ENCODE measurements at regions not wholly inside any gene's neighbourhood (a gene's known extent, or its start where the extent isn't known, plus 50 kb on each side); places are given as distances from the start of the nearest gene placed in this dataset.

DNA sequence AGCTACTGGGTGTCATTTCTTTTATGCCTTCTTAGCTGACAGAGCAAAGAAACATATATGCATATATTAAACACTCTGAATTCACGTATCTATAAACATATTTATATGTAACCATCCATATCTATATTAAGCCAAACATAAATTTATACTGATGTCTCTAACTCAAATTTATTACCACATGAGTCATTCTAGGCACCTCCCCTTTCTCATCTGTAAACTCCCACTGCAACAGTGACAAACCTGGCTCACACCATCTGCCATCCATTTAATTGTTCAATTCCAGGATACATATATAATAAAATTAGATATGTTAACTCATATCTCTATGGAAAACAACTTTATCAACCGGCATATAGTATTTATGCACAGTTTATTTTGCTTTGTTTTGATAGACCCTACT is 722.3 kb downstream of the SORCS1 start:
- H3K27ac ChIP-seq (ENCODE audit: low read length), result no peak overlapping the region
- 60% methylated on average over 1 of the region's 2 CpGs for WGBS (ENCODE audit: insufficient coverage)
- POLR2A ChIA-PET, result no interaction called here
- H3K4me3 ChIP-seq (ENCODE audit: control insufficient read depth in 1 of 2, extremely low read depth in 1 of 2, low read length in 1 of 2), result no peak overlapping the region
- DNase-seq (no peak), ATAC-seq (replicated peaks in 1 of 4) (no peak)
- H3K4me1 ChIP-seq (ENCODE audit: control insufficient read depth in 1 of 2, extremely low read depth in 1 of 2, insufficient read depth in 2 of 2, low read length in 2 of 2), result no peaks in the 10 kb centered on the region
- H3K36me3 ChIP-seq (ENCODE audit: control insufficient read depth in 2 of 2, extremely low read depth in 1 of 2, insufficient read depth in 1 of 2, low read length in 1 of 2), result no peaks in the 10 kb centered on the region
- Mint-ChIP-seq H3K36me3 (no peaks in the 10 kb centered on the region), H3K27me3 (no peaks in the 10 kb centered on the region), H3K4me1 (no peaks in the 10 kb centered on the region), H3K4me3 (no peak overlapping the region), H3K27ac (no peak overlapping the region), H3K9me3 (peaks cover 11 to 21% (median 14%) of the 10 kb centered on the region in 3 donors)
- no peaks in the 10 kb centered on the region for H3K27me3 ChIP-seq (replicated peaks in 1 of 2; ENCODE audit: control insufficient read depth in 2 of 2, extremely low read depth in 1 of 2, insufficient read depth in 2 of 2, low read length in 1 of 2)
- no peaks in the 10 kb centered on the region for H3K9me3 ChIP-seq
- CTCF ChIA-PET, result no interaction called here

DNA sequence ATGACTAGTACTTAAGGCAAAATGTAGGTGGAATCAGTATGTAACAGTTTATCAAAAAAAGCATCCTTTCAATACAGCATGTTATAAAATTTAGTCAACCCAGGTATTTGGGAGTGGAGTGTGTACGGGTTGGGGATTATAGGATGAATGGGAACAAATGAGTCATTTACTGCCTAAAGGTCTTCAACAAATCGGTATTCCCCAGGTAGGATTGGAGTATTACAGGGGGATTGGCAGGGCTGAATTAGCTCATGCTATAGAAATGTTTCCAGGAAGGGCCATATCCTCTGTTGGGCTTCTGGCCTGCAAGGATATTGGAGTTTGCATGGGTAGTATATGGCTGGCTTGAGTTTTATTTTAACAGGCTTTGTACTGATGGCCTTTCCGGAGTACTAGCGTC is 723.7 kb downstream of the SORCS1 start:
- Histone ChIP-seq H3K27me3 (replicated peaks in 1 of 2; ENCODE audit: control insufficient read depth in 2 of 2, extremely low read depth in 1 of 2, insufficient read depth in 2 of 2, low read length in 1 of 2) (no peaks in the 10 kb centered on the region), H3K27ac (ENCODE audit: low read length) (no peak overlapping the region), H3K4me1 (ENCODE audit: control insufficient read depth in 1 of 2, extremely low read depth in 1 of 2, insufficient read depth in 2 of 2, low read length in 2 of 2) (no peaks in the 10 kb centered on the region), H3K9me3 (no peaks in the 10 kb centered on the region), H3K4me3 (ENCODE audit: control insufficient read depth in 1 of 2, extremely low read depth in 1 of 2, low read length in 1 of 2) (no peak overlapping the region), H3K36me3 (ENCODE audit: control insufficient read depth in 2 of 2, extremely low read depth in 1 of 2, insufficient read depth in 1 of 2, low read length in 1 of 2) (no peaks in the 10 kb centered on the region)
- H3K36me3 Mint-ChIP-seq, result no peaks in the 10 kb centered on the region
- CTCF ChIA-PET, result no interaction called here
- H3K27me3 Mint-ChIP-seq, result no peaks in the 10 kb centered on the region
- POLR2A ChIA-PET, result no interaction called here
- no peak for ATAC-seq (replicated peaks in 1 of 4)
- H3K9me3 Mint-ChIP-seq, result peaks cover 8 to 15% (median 11%) of the 10 kb centered on the region in 3 donors
- H3K4me3 Mint-ChIP-seq, result no peak overlapping the region
- 65% methylated on average over 3 of the region's 4 CpGs for WGBS (ENCODE audit: insufficient coverage)
- H3K4me1 Mint-ChIP-seq, result no peaks in the 10 kb centered on the region
- H3K27ac Mint-ChIP-seq, result no peak overlapping the region
- no peak for DNase-seq

DNA sequence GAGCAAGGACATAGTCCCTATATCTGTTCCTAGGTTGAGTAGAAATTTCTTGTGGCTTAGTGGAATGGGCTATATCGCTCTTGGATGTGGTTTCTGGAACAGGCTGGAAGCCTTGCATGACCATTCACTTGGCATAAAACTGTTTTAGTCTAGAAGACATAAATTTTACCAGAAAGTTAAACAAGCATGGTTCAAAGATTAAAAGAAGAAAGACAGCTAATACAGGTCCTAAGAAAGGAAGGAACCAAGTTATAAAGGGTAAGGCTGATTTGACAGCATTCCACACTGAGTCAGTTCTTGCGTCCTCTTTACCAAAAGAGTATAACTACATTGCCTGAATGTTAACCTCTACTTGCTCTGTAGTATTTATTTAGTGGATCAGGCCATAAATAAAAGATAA is 724.2 kb downstream of the SORCS1 start:
- ChIA-PET POLR2A (no interaction called here), CTCF (no interaction called here)
- Histone ChIP-seq H3K4me3 (ENCODE audit: control insufficient read depth in 1 of 2, extremely low read depth in 1 of 2, low read length in 1 of 2) (no peak overlapping the region), H3K9me3 (no peaks in the 10 kb centered on the region), H3K27me3 (replicated peaks in 1 of 2; ENCODE audit: control insufficient read depth in 2 of 2, extremely low read depth in 1 of 2, insufficient read depth in 2 of 2, low read length in 1 of 2) (no peaks in the 10 kb centered on the region), H3K36me3 (ENCODE audit: control insufficient read depth in 2 of 2, extremely low read depth in 1 of 2, insufficient read depth in 1 of 2, low read length in 1 of 2) (no peaks in the 10 kb centered on the region), H3K4me1 (ENCODE audit: control insufficient read depth in 1 of 2, extremely low read depth in 1 of 2, insufficient read depth in 2 of 2, low read length in 2 of 2) (no peaks in the 10 kb centered on the region), H3K27ac (ENCODE audit: low read length) (no peak overlapping the region)
- Mint-ChIP-seq H3K36me3 (no peaks in the 10 kb centered on the region), H3K27me3 (no peaks in the 10 kb centered on the region), H3K4me1 (no peaks in the 10 kb centered on the region), H3K27ac (no peak overlapping the region), H3K4me3 (no peak overlapping the region), H3K9me3 (peaks cover 8 to 15% (median 11%) of the 10 kb centered on the region in 3 donors)
- ATAC-seq (replicated peaks in 1 of 4) (no peak), DNase-seq (no peak)
- WGBS (ENCODE audit: insufficient coverage), result no CpG with 5 or more reads among the region's 2 CpGs

DNA sequence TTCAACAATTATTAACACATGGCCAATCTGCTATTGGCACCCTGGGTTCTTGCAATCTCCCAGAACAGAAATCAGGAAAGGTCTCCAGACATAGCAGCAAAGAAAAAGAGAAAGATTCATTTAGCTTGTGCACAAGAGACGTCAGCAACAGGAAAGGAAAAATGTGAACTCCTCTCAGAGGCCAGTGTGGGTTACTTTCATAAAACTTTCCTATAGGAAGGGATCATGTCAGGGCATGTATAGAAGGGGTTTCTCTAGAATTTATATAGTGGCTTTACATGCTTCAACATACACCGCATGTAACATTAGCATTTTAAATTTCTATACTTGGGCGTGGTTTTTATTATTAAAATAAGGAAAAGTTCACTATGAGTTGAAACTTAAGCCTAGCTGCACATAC is 725.1 kb downstream of the SORCS1 start:
- Mint-ChIP-seq H3K27me3 (no peaks in the 10 kb centered on the region), H3K4me3 (no peak overlapping the region), H3K27ac (no peak overlapping the region), H3K4me1 (no peaks in the 10 kb centered on the region), H3K36me3 (no peaks in the 10 kb centered on the region), H3K9me3 (peaks cover 8 to 12% (median 11%) of the 10 kb centered on the region in 3 donors)
- ATAC-seq (replicated peaks in 1 of 4) (no peak), DNase-seq (no peak)
- no CpG with 5 or more reads among the region's 3 CpGs for WGBS (ENCODE audit: insufficient coverage)
- H3K9me3 ChIP-seq, result no peaks in the 10 kb centered on the region
- ChIA-PET POLR2A (no interaction called here), CTCF (no interaction called here)
- no peaks in the 10 kb centered on the region for H3K36me3 ChIP-seq (ENCODE audit: control insufficient read depth in 2 of 2, extremely low read depth in 1 of 2, insufficient read depth in 1 of 2, low read length in 1 of 2)
- no peaks in the 10 kb centered on the region for H3K27me3 ChIP-seq (replicated peaks in 1 of 2; ENCODE audit: control insufficient read depth in 2 of 2, extremely low read depth in 1 of 2, insufficient read depth in 2 of 2, low read length in 1 of 2)
- no peaks in the 10 kb centered on the region for H3K4me1 ChIP-seq (ENCODE audit: control insufficient read depth in 1 of 2, extremely low read depth in 1 of 2, insufficient read depth in 2 of 2, low read length in 2 of 2)
- no peak overlapping the region for H3K27ac ChIP-seq (ENCODE audit: low read length)
- H3K4me3 ChIP-seq (ENCODE audit: control insufficient read depth in 1 of 2, extremely low read depth in 1 of 2, low read length in 1 of 2), result no peak overlapping the region

DNA sequence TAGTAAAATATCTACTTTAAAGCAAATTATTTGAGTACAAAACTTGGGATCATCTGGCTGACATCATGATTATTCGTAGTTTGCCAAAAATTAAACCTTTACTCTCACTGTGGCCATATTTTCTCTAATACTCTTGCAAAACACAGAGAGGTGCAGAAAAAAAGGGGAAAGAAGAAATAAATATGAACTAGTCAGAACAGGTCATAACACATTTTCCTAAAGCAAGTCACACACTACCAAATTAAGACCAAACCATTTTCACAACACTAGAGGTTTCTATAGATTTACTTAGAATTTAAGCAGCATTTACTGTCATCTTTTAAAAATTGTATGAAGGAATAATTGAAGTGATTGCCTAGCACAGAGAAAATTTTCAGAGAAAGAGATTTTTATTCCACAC is 726.1 kb downstream of the SORCS1 start:
- Mint-ChIP-seq H3K4me1 (no peaks in the 10 kb centered on the region), H3K4me3 (no peak overlapping the region), H3K9me3 (peaks cover 4 to 11% (median 8%) of the 10 kb centered on the region in 3 donors), H3K27ac (no peak overlapping the region), H3K27me3 (no peaks in the 10 kb centered on the region), H3K36me3 (no peaks in the 10 kb centered on the region)
- H3K27me3 ChIP-seq (replicated peaks in 1 of 2; ENCODE audit: control insufficient read depth in 2 of 2, extremely low read depth in 1 of 2, insufficient read depth in 2 of 2, low read length in 1 of 2), result no peaks in the 10 kb centered on the region
- no peak for ATAC-seq (replicated peaks in 1 of 4)
- WGBS (ENCODE audit: insufficient coverage), result no CpG with 5 or more reads among the region's 1 CpG
- no peaks in the 10 kb centered on the region for H3K36me3 ChIP-seq (ENCODE audit: control insufficient read depth in 2 of 2, extremely low read depth in 1 of 2, insufficient read depth in 1 of 2, low read length in 1 of 2)
- H3K27ac ChIP-seq (ENCODE audit: low read length), result no peak overlapping the region
- no peaks in the 10 kb centered on the region for H3K9me3 ChIP-seq
- H3K4me1 ChIP-seq (ENCODE audit: control insufficient read depth in 1 of 2, extremely low read depth in 1 of 2, insufficient read depth in 2 of 2, low read length in 2 of 2), result no peaks in the 10 kb centered on the region
- DNase-seq, result no peak
- H3K4me3 ChIP-seq (ENCODE audit: control insufficient read depth in 1 of 2, extremely low read depth in 1 of 2, low read length in 1 of 2), result no peak overlapping the region
- ChIA-PET CTCF (no interaction called here), POLR2A (no interaction called here)

DNA sequence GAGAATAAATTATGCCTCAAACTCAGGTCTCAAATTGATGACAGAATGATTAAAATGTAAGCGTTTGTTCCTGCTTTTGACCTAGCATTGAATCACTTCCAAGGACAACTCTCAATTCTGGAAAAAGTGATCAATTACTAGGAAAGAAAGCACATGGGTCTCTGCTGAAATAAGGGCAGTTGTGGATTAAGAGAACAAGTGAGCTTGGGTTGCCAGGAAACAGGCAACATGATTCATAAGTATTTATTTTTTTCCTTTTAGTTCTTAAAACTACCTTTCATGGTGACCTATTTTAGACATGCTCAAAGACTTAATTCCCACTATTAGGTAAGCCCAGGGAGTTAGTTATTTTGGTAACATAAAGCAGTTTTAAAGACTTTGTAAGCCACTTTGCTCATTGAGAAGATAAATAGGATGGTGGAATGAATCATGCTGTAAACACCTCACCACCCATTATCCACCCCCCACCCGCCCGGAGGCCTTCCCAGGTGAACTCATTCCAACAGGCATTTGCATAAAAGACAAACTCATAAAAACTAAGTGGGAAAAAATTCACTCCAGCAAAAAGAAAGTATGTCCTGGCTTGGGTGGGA is 728.3 kb downstream of the SORCS1 start:
- Mint-ChIP-seq H3K4me3 (no peak overlapping the region), H3K9me3 (peaks cover 3 to 11% (median 4%) of the 10 kb centered on the region in 3 donors), H3K4me1 (no peaks in the 10 kb centered on the region), H3K27ac (no peak overlapping the region), H3K36me3 (no peaks in the 10 kb centered on the region), H3K27me3 (no peaks in the 10 kb centered on the region)
- Histone ChIP-seq H3K36me3 (ENCODE audit: control insufficient read depth in 2 of 2, extremely low read depth in 1 of 2, insufficient read depth in 1 of 2, low read length in 1 of 2) (no peaks in the 10 kb centered on the region), H3K4me1 (ENCODE audit: control insufficient read depth in 1 of 2, extremely low read depth in 1 of 2, insufficient read depth in 2 of 2, low read length in 2 of 2) (no peaks in the 10 kb centered on the region), H3K9me3 (no peaks in the 10 kb centered on the region), H3K27me3 (replicated peaks in 1 of 2; ENCODE audit: control insufficient read depth in 2 of 2, extremely low read depth in 1 of 2, insufficient read depth in 2 of 2, low read length in 1 of 2) (no peaks in the 10 kb centered on the region), H3K4me3 (ENCODE audit: control insufficient read depth in 1 of 2, extremely low read depth in 1 of 2, low read length in 1 of 2) (no peak overlapping the region), H3K27ac (ENCODE audit: low read length) (no peak overlapping the region)
- no peak for ATAC-seq (replicated peaks in 1 of 4)
- WGBS (ENCODE audit: insufficient coverage), result no CpG with 5 or more reads among the region's 3 CpGs
- ChIA-PET POLR2A (no interaction called here), CTCF (no interaction called here)
- no peak for DNase-seq

DNA sequence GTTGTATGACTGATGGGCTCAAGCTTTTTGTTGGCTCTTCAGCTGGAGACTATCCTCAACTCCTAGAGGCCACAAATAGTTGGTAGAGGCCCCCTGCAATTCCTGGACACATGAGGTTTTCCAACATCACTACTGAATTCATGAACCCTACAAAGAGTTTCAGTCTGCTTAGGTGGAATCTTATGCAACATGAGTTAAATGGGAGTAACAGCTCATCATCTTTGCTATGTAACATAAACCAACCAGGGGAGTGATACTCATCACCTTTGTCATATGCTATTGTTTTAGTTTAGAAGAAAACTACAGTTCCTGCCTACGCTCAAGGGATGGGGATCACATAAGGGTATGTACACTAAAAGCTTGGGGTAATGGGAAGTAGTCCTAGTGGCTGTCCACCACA is 729.4 kb downstream of the SORCS1 start:
- Histone ChIP-seq H3K27me3 (replicated peaks in 1 of 2; ENCODE audit: control insufficient read depth in 2 of 2, extremely low read depth in 1 of 2, insufficient read depth in 2 of 2, low read length in 1 of 2) (no peaks in the 10 kb centered on the region), H3K36me3 (ENCODE audit: control insufficient read depth in 2 of 2, extremely low read depth in 1 of 2, insufficient read depth in 1 of 2, low read length in 1 of 2) (no peaks in the 10 kb centered on the region), H3K4me1 (ENCODE audit: control insufficient read depth in 1 of 2, extremely low read depth in 1 of 2, insufficient read depth in 2 of 2, low read length in 2 of 2) (no peaks in the 10 kb centered on the region), H3K9me3 (no peaks in the 10 kb centered on the region), H3K4me3 (ENCODE audit: control insufficient read depth in 1 of 2, extremely low read depth in 1 of 2, low read length in 1 of 2) (no peak overlapping the region), H3K27ac (ENCODE audit: low read length) (no peak overlapping the region)
- no peak for DNase-seq
- ChIA-PET CTCF (no interaction called here), POLR2A (interaction anchor here in 1 of 2 donors (0.6 kb wide), 1 partner anchor 864 kb away, joined by 3 read pairs; no protein-coding TSS in a partner anchor)
- H3K36me3 Mint-ChIP-seq, result no peaks in the 10 kb centered on the region
- no peak overlapping the region for H3K27ac Mint-ChIP-seq
- no peaks in the 10 kb centered on the region for H3K27me3 Mint-ChIP-seq
- H3K9me3 Mint-ChIP-seq, result peaks cover under 1 to 9% (median 4%) of the 10 kb centered on the region in 3 donors
- H3K4me3 Mint-ChIP-seq, result no peak overlapping the region
- no peak for ATAC-seq (replicated peaks in 1 of 4)
- whole genome bisulfite sequencing (ENCODE audit: insufficient coverage), result no CpG with 5 or more reads among the region's 1 CpG
- H3K4me1 Mint-ChIP-seq, result no peaks in the 10 kb centered on the region
